GM12878 (cell line): ENCODE measurements at regions not wholly inside any gene's neighbourhood (a gene's known extent, or its start where the extent isn't known, plus 50 kb on each side); places are given as distances from the start of the nearest gene placed in this dataset.

Experiments
- ATAC-seq: fragments of 200-7000 bp; cut with Tn5 transposase; 3 replicates; pipeline ENCODE4 v1.9.1; 2020; ENCODE audit warnings: mild to moderate bottlenecking, moderate library complexity
- BruUV-seq: library from RNA; stranded (reverse); fragments of 400-500 nt; replicated peaks from 2 replicates; lab custom pipeline; 2021; lab: Mats Ljungman, UMichigan
- CTCF ChIA-PET: fragments of 300-600 bp; sonication (Branson Sonifier 250); formaldehyde crosslinking; extraction: SDS; loops from one replicate; lab custom pipeline; 2021; ENCODE audit warnings: inconsistent platforms; lab: Yijun Ruan, JAX
- POLR2A ChIA-PET: fragments of 350-600 bp; formaldehyde crosslinking; extraction: SDS; loops from one replicate; lab custom pipeline; 2021; ENCODE audit warnings: inconsistent platforms; lab: Charles Lee
- RAD21 ChIA-PET: fragments of 300-600 bp; sonication (Branson Sonifier 250); formaldehyde crosslinking; loops from one replicate; lab custom pipeline; 2023; ENCODE audit warnings: antibody characterized with exemption; ENCODE audit not compliant: unreplicated experiment; lab: Charles Lee
- SMC1A ChIA-PET: fragments of 300-600 bp; sonication (Branson Sonifier 250); formaldehyde crosslinking; loops from one replicate; lab custom pipeline; 2023; ENCODE audit not compliant: unreplicated experiment, uncharacterized antibody; lab: Charles Lee
- DNase-seq: peaks from one replicate; pipeline ENCODE4 v3.0.0-alpha.2; 2011; ENCODE audit warnings: low read depth, low spot score
- FAIRE-seq: peaks from 3 replicates; lab custom pipeline; 2011; peaks lifted over from hg19 to GRCh38; lab: Jason Lieb, UNC
- H2AFZ ChIP-seq: 2 replicates; pipeline ENCODE4 v1.6.0; 2011; ENCODE audit warnings: low read depth, low read length, control low read depth; ENCODE audit not compliant: control insufficient read depth
- H3K27ac ChIP-seq: 2 replicates; pipeline ENCODE4 v1.5.1; 2011; ENCODE audit warnings: control low read depth; ENCODE audit not compliant: control insufficient read depth, insufficient read depth
- H3K27me3 ChIP-seq, 2 experiments: replicated peaks in 1 of 2; 2 replicates each; pipeline versions ENCODE4 v1.6.0 to v1.6.1; 2011; ENCODE audit warnings: low read length in 1 of 2; ENCODE audit not compliant: control insufficient read depth in 2 of 2, insufficient read depth in 2 of 2
- H3K36me3 ChIP-seq, 2 experiments: 2 replicates each; pipeline ENCODE4 v1.5.1; 2011; ENCODE audit warnings: low read length in 1 of 2; ENCODE audit not compliant: control insufficient read depth in 2 of 2, insufficient read depth in 2 of 2
- H3K4me1 ChIP-seq: 2 replicates; pipeline ENCODE4 v1.6.1; 2011; ENCODE audit warnings: mild to moderate bottlenecking, low read length, moderate library complexity, mixed read lengths; ENCODE audit not compliant: control insufficient read depth, insufficient read depth
- H3K4me2 ChIP-seq: 2 replicates; pipeline ENCODE4 v1.6.0; 2011; ENCODE audit warnings: control low read depth; ENCODE audit not compliant: control insufficient read depth, insufficient read depth
- H3K4me3 ChIP-seq: fragments of 200-600 bp; sonication (generic); 2 replicates; pipeline ENCODE4 v1.5.1; 2016
- H3K79me2 ChIP-seq: 2 replicates; pipeline ENCODE4 v1.6.0; 2011; ENCODE audit warnings: low read length; ENCODE audit not compliant: control insufficient read depth, insufficient read depth
- H3K9ac ChIP-seq: 2 replicates; pipeline ENCODE4 v1.8.0; 2011; ENCODE audit warnings: low read length, control low read depth, mixed read lengths; ENCODE audit not compliant: control insufficient read depth, insufficient read depth
- H3K9me3 ChIP-seq: replicated peaks from 3 replicates; pipeline ENCODE4 v1.5.1; 2011; ENCODE audit warnings: mild to moderate bottlenecking, low read length; ENCODE audit not compliant: control insufficient read depth, insufficient read depth
- H4K20me1 ChIP-seq: 2 replicates; pipeline ENCODE4 v1.6.0; 2011; ENCODE audit not compliant: control insufficient read depth, insufficient read depth
- CHD1 ChIP-seq: IDR thresholded peaks from 2 replicates; pipeline ENCODE4 v1.6.1; 2012; ENCODE audit warnings: low read depth, low read length, improper control_type of control experiment
- EED ChIP-seq: sonication (generic); IDR thresholded peaks from 2 replicates; pipeline ENCODE4 v1.6.1; 2016; ENCODE audit warnings: antibody characterized with exemption, low read depth
- ELK1 ChIP-seq: IDR thresholded peaks from 2 replicates; pipeline ENCODE4 v1.6.1; 2012; ENCODE audit warnings: low read depth, low read length, improper control_type of control experiment
- EP300 ChIP-seq, 2 experiments: fragments of 150-350 bp in 1 of 2; IDR thresholded peaks; 2 replicates each; pipeline ENCODE4 v1.6.1; 2011 to 2012; ENCODE audit warnings: low read depth in 2 of 2, low read length in 2 of 2, borderline replicate concordance in 1 of 2, improper control_type of control experiment in 1 of 2, inconsistent platforms in 1 of 2; ENCODE audit not compliant: control insufficient read depth in 1 of 2
- FOXK2 ChIP-seq: fragments of 450-650 bp; IDR thresholded peaks from 2 replicates; pipeline ENCODE4 v1.6.1; 2017; ENCODE audit warnings: mild to moderate bottlenecking, moderate library complexity
- HDAC2 ChIP-seq: fragments of 200-600 bp; sonication (generic); IDR thresholded peaks from 2 replicates; pipeline ENCODE4 v1.6.1; 2017
- IKZF2 ChIP-seq, 2 experiments: fragments of 450-650 bp; IDR thresholded peaks; 2 replicates each; pipeline ENCODE4 v1.6.1; 2017; ENCODE audit warnings: mild to moderate bottlenecking in 2 of 2, moderate library complexity in 2 of 2
- JUNB ChIP-seq: IDR thresholded peaks from 2 replicates; pipeline ENCODE4 v1.6.1; 2016; ENCODE audit warnings: antibody characterized with exemption, mild to moderate bottlenecking
- NRF1 ChIP-seq: conservative IDR thresholded peaks from 2 replicates; pipeline ENCODE4 v1.6.1; 2011; ENCODE audit warnings: mild to moderate bottlenecking, low read depth, low read length, improper control_type of control experiment
- POLR2AphosphoS5 ChIP-seq: IDR thresholded peaks from 2 replicates; pipeline ENCODE4 v1.6.1; 2011; ENCODE audit warnings: mild to moderate bottlenecking, low read length, inconsistent platforms
- SP1 ChIP-seq: IDR thresholded peaks from one replicate; pipeline ENCODE4 v1.6.1; 2011; ENCODE audit warnings: low read depth, low read length
- STAT1 ChIP-seq: fragments of 450-650 bp; conservative IDR thresholded peaks from 2 replicates; pipeline ENCODE4 v1.6.1; 2014; ENCODE audit warnings: antibody characterized with exemption, mild to moderate bottlenecking
- STAT3 ChIP-seq: IDR thresholded peaks from 2 replicates; pipeline ENCODE4 v1.6.1; 2011; ENCODE audit warnings: low read depth, low read length, improper control_type of control experiment
- ZBED1 ChIP-seq: IDR thresholded peaks from 2 replicates; pipeline ENCODE4 v1.6.1; 2016; ENCODE audit warnings: borderline replicate concordance
- ZNF687 ChIP-seq: fragments of 450-650 bp; IDR thresholded peaks from 2 replicates; pipeline ENCODE4 v1.6.1; 2017; ENCODE audit warnings: mild to moderate bottlenecking, moderate library complexity
- ZSCAN29 ChIP-seq: fragments of 450-650 bp; IDR thresholded peaks from 2 replicates; pipeline ENCODE4 v1.6.1; 2017; ENCODE audit warnings: mild to moderate bottlenecking, moderate library complexity
- WGBS: methylation state at CpG from one replicate; pipeline ENCODE4 v1.1.6; 2016; ENCODE audit warnings: low lambda C conversion rate; ENCODE audit not compliant: insufficient replicate concordance, insufficient coverage; ENCODE audit errors: missing lambda C conversion rate; 5-methylcytosine and 5-hydroxymethylcytosine counted together
- in situ Hi-C: fragments of 300-500 bp; cut with MboI; formaldehyde crosslinking; loops from 9 replicates; pipeline ENCODE4 v1.14.3; 2018; ENCODE audit warnings: mixed read lengths
- intact Hi-C: fragments of 100-400 bp; cut with micrococcal nuclease; formaldehyde crosslinking; loops from one replicate; pipeline ENCODE4 v1.14.2; 2022; ENCODE audit not compliant: unreplicated experiment

GRCh38 chr4:11746734-11747133 lies 318.0 kb upstream of the HS3ST1 start:
- WGBS = 24% methylated on average over 4 of the region's 4 CpGs
- RAD21 ChIA-PET = no interaction called here
- CTCF ChIA-PET = interaction anchor here (0.7 kb wide), 1 partner anchor 70 kb away, joined by 3 read pairs; no protein-coding TSS in a partner anchor
- no peaks in the 10 kb centered on the region for H3K9me3 ChIP-seq
- H3K79me2 ChIP-seq = no peaks in the 10 kb centered on the region
- no peak overlapping the region for H3K4me3 ChIP-seq
- no peaks in the 10 kb centered on the region for H4K20me1 ChIP-seq
- H3K27me3 ChIP-seq = no peaks in the 10 kb centered on the region
- H3K27ac ChIP-seq = no peak overlapping the region
- no peaks in the 10 kb centered on the region for H3K4me1 ChIP-seq
- no peak overlapping the region for H2AFZ ChIP-seq
- H3K9ac ChIP-seq = no peak overlapping the region
- in situ Hi-C loops = no loop called here
- DNase-seq (no peak), FAIRE-seq (no peak), ATAC-seq (no peak)
- no peak for TF ChIP-seq ELK1
- TF ChIP-seq SP1 = no peak
- TF ChIP-seq HDAC2 = no peak
- H3K36me3 ChIP-seq = no peaks in the 10 kb centered on the region
- no TSS peak for BruUV-seq
- POLR2A ChIA-PET = no interaction called here
- SMC1A ChIA-PET = no interaction called here
- no peak overlapping the region for H3K4me2 ChIP-seq
- intact Hi-C loops = no loop called here

GRCh38 chr4:11743976-11744375 lies 315.3 kb upstream of the HS3ST1 start:
- FAIRE-seq (no peak), ATAC-seq (no peak), DNase-seq (no peak)
- in situ Hi-C loops (no loop called here), intact Hi-C loops (no loop called here)
- no peaks in the 10 kb centered on the region for H3K36me3 ChIP-seq
- BruUV-seq = no TSS peak
- no peak overlapping the region for H3K4me3 ChIP-seq
- no peak overlapping the region for H3K4me2 ChIP-seq
- CTCF ChIA-PET = no interaction called here
- H3K4me1 ChIP-seq = no peaks in the 10 kb centered on the region
- no peaks in the 10 kb centered on the region for H3K79me2 ChIP-seq
- H4K20me1 ChIP-seq = no peaks in the 10 kb centered on the region
- RAD21 ChIA-PET = no interaction called here
- 0% methylated on average over 1 of the region's 1 CpG for WGBS
- no peaks in the 10 kb centered on the region for H3K27me3 ChIP-seq
- H3K27ac ChIP-seq = no peak overlapping the region
- H2AFZ ChIP-seq = no peak overlapping the region
- H3K9ac ChIP-seq = no peak overlapping the region
- SMC1A ChIA-PET = interaction anchor here (1.1 kb wide), 1 partner anchor 24 kb away, joined by 3 read pairs; no protein-coding TSS in a partner anchor
- POLR2A ChIA-PET = no interaction called here
- H3K9me3 ChIP-seq = no peaks in the 10 kb centered on the region
- TF ChIP-seq NRF1 = no peak
- no peak for TF ChIP-seq JUNB
- TF ChIP-seq ZBED1 = no peak
- no peak for TF ChIP-seq CHD1
- TF ChIP-seq ZNF687 = no peak
- no peak for TF ChIP-seq FOXK2
- TF ChIP-seq EP300 (IDR thresholded peaks at IDR 0.05; ENCODE audit: borderline replicate concordance in 1 of 2, control insufficient read depth in 1 of 2, low read depth in 2 of 2, low read length in 2 of 2) = no peak
- TF ChIP-seq EED = no peak
- TF ChIP-seq POLR2AphosphoS5 = no peak
- no peak for TF ChIP-seq IKZF2 (IDR thresholded peaks at IDR 0.05)
- TF ChIP-seq STAT1 = no peak
- TF ChIP-seq STAT3 = no peak
- no peak for TF ChIP-seq ZSCAN29
